ENCODE measurements at regions not wholly inside any gene's neighbourhood (a gene's known extent, or its start where the extent isn't known, plus 50 kb on each side); places are given as distances from the start of the nearest gene placed in this dataset.

- TF ChIP-seq CTCF (optimal IDR thresholded peaks at IDR 0.05 in 1 of 3, IDR thresholded peaks at IDR 0.05 in 1 of 3, conservative IDR thresholded peaks at IDR 0.05 in 1 of 3; ENCODE audit: extremely low read depth in 1 of 3, insufficient read depth in 2 of 3, low read length in 3 of 3) (no peak), EZH2 (IDR thresholded peaks at IDR 0.05; ENCODE audit: low read length) (no peak)
Measured at GRCh38 chr2:167697194-167697593, 550.2 kb downstream of the STK39 start.

All from keratinocyte (primary cell).